ENCODE measurements at regions not wholly inside any gene's neighbourhood (a gene's known extent, or its start where the extent isn't known, plus 50 kb on each side); places are given as distances from the start of the nearest gene placed in this dataset.

- no TSS peak for BruUV-seq (replicated peaks)
- ATAC-seq: no peak
- Histone ChIP-seq H4K20me1 (ENCODE audit: insufficient read depth) (no peaks in the 10 kb centered on the region), H3K9me3 (ENCODE audit: control insufficient read depth in 1 of 2, insufficient read depth in 1 of 2, low read depth in 1 of 2, low read length in 2 of 2) (no peaks in the 10 kb centered on the region), H2AFZ (ENCODE audit: low read depth, low read length, poor library complexity, severe bottlenecking) (no peak overlapping the region), H3K27ac (ENCODE audit: low read depth, low read length) (no peak overlapping the region), H3K9me2 (ENCODE audit: insufficient read depth) (no peaks in the 10 kb centered on the region), H3K4me3 (replicated peaks in 1 of 2; ENCODE audit: low read depth in 1 of 2, low read length in 2 of 2) (no peak overlapping the region), H3K36me3 (ENCODE audit: control insufficient read depth in 1 of 2, insufficient read depth in 2 of 2, low read length in 2 of 2) (no peaks in the 10 kb centered on the region), H3K79me2 (ENCODE audit: insufficient read depth, low read length) (no peaks in the 10 kb centered on the region), H3K9ac (ENCODE audit: low read length) (no peak overlapping the region), H3K4me2 (ENCODE audit: low read length) (no peak overlapping the region), H3K27me3 (ENCODE audit: insufficient read depth, low read length) (no peaks in the 10 kb centered on the region), H3K4me1 (ENCODE audit: control insufficient read depth in 1 of 2, insufficient read depth in 2 of 2, low read length in 2 of 2) (no peaks in the 10 kb centered on the region)
- intact Hi-C loops (cut with micrococcal nuclease): no loop called here
- ChIA-PET CTCF (no interaction called here), RAD21 (ENCODE audit: low non-redundant PET in 1 of 2, low total read pairs in 2 of 2, uncharacterized antibody in 2 of 2, unreplicated experiment in 2 of 2) (no interaction called here), POLR2A (no interaction called here)
- no peak for TF ChIP-seq TCF7L2 (IDR thresholded peaks at IDR 0.05; ENCODE audit: borderline replicate concordance, extremely low read depth, insufficient read depth, insufficient read length)
- TF ChIP-seq JUND (IDR thresholded peaks at IDR 0.05): no peak
- TF ChIP-seq FOSL1 (IDR thresholded peaks at IDR 0.05; ENCODE audit: low read depth): no peak
- no peak for TF ChIP-seq EZH2phosphoT487 (IDR thresholded peaks at IDR 0.05; ENCODE audit: borderline replicate concordance)
- TF ChIP-seq SP1 (IDR thresholded peaks at IDR 0.05; ENCODE audit: low read depth): no peak
- TF ChIP-seq POLR2AphosphoS5 (IDR thresholded peaks at IDR 0.05; ENCODE audit: low read depth, low read length): no peak
- no peak for TF ChIP-seq SIN3A (IDR thresholded peaks at IDR 0.05; ENCODE audit: low read depth)
- no peak for TF ChIP-seq CEBPB (IDR thresholded peaks at IDR 0.05; ENCODE audit: low read depth)
- no peak for TF ChIP-seq ZFX (IDR thresholded peaks at IDR 0.05)
- no peak for TF ChIP-seq ELF1 (IDR thresholded peaks at IDR 0.05; ENCODE audit: borderline replicate concordance, low read depth)
- TF ChIP-seq CBX3 (IDR thresholded peaks at IDR 0.05; ENCODE audit: low read depth): no peak
- no peak for TF ChIP-seq ZBTB33 (IDR thresholded peaks at IDR 0.05; ENCODE audit: extremely low read depth, insufficient replicate concordance, low read length)
- TF ChIP-seq EZH2 (IDR thresholded peaks at IDR 0.05): no peak
- no peak for TF ChIP-seq ATF3 (IDR thresholded peaks at IDR 0.05)
- TF ChIP-seq POLR2A (IDR thresholded peaks at IDR 0.05; ENCODE audit: borderline replicate concordance, extremely low read depth, insufficient read depth, insufficient read length): no peak
- TF ChIP-seq ZNF274 (IDR thresholded peaks at IDR 0.05; ENCODE audit: low read depth, low read length): no peak
- TF ChIP-seq CTCF (IDR thresholded peaks at IDR 0.05 in 2 of 3, conservative IDR thresholded peaks at IDR 0.05 in 1 of 3; ENCODE audit: borderline replicate concordance in 1 of 3, insufficient read depth in 1 of 3, low read depth in 2 of 3, low read length in 2 of 3): no peak
- TF ChIP-seq EGR1 (IDR thresholded peaks at IDR 0.05; ENCODE audit: low read depth): no peak
- no peak for DNase-seq (ENCODE audit: low read depth, low spot score)
Measured at GRCh38 chr4:104093247-104093646, 373.5 kb upstream of the TACR3 start.
